HG02759 (cell line): ENCODE measurements at regions not wholly inside any gene's neighbourhood (a gene's known extent, or its start where the extent isn't known, plus 50 kb on each side); places are given as distances from the start of the nearest gene placed in this dataset.
"Not testable (repeated sequence)": the region's sequence is repeated elsewhere in the genome, so short reads cannot be mapped to it uniquely, and the experiment has no call there.

ENCODE experiments used
- ATAC-seq: cut with Tn5 transposase; IDR thresholded peaks from one replicate; pipeline ENCODE4 v1.9.1; 2021; ENCODE audit warnings: mild to moderate bottlenecking, moderate library complexity; ENCODE audit not compliant: unreplicated experiment

- ATAC-seq, result no peak
These were observed 51.9 kb upstream of the SPDL1 start for GRCh38 chr5:169531631-169532030.

GRCh38 chr5:169527863-169528262 is 55.7 kb upstream of the SPDL1 start:
- no peak for ATAC-seq

- ATAC-seq, result no peak
These were observed 56.5 kb upstream of the SPDL1 start for GRCh38 chr5:169527066-169527465.

- ATAC-seq, result no peak
These were observed 60.7 kb upstream of the SPDL1 start for GRCh38 chr5:169522851-169523250.

GRCh38 chr5:169521366-169521983 is 62.1 kb upstream of the SPDL1 start:
- ATAC-seq, result no peak

- no peak for ATAC-seq
These were observed 64.2 kb upstream of the SPDL1 start for GRCh38 chr5:169519358-169519757.

- ATAC-seq, result not testable (repeated sequence)
These were observed 64.8 kb upstream of the SPDL1 start for GRCh38 chr5:169518779-169519178.

GRCh38 chr5:169512385-169512784 is 71.2 kb upstream of the SPDL1 start:
- no peak for ATAC-seq

- ATAC-seq, result no peak
These were observed 71.9 kb upstream of the SPDL1 start for GRCh38 chr5:169511708-169512107.

GRCh38 chr5:169507051-169507450 is 76.5 kb upstream of the SPDL1 start:
- no peak for ATAC-seq

GRCh38 chr5:169503886-169504285 is 79.7 kb upstream of the SPDL1 start:
- ATAC-seq, result no peak

- ATAC-seq, result no peak
These were observed 83.5 kb upstream of the SPDL1 start for GRCh38 chr5:169499990-169500505.

GRCh38 chr5:169496878-169497277 is 86.7 kb upstream of the SPDL1 start:
- no peak for ATAC-seq

GRCh38 chr5:169494941-169495548 is 88.5 kb upstream of the SPDL1 start:
- ATAC-seq, result no peak

- no peak for ATAC-seq
These were observed 89.1 kb upstream of the SPDL1 start for GRCh38 chr5:169494383-169494935.

- no peak for ATAC-seq
These were observed 109.3 kb upstream of the SPDL1 start for GRCh38 chr5:169474226-169474625.

GRCh38 chr5:169472544-169472943 is 111.0 kb upstream of the SPDL1 start:
- no peak for ATAC-seq

- ATAC-seq, result no peak
These were observed 112.6 kb upstream of the SPDL1 start for GRCh38 chr5:169471021-169471420.

- no peak for ATAC-seq
These were observed 116.4 kb upstream of the SPDL1 start for GRCh38 chr5:169467041-169467771.

- ATAC-seq, result no peak
These were observed 122.7 kb upstream of the SPDL1 start for GRCh38 chr5:169460896-169461295.

GRCh38 chr5:169460123-169460522 is 123.5 kb upstream of the SPDL1 start:
- no peak for ATAC-seq

GRCh38 chr5:169458221-169458620 is 125.4 kb upstream of the SPDL1 start:
- no peak for ATAC-seq
